ENCODE measurements at regions not wholly inside any gene's neighbourhood (a gene's known extent, or its start where the extent isn't known, plus 50 kb on each side); places are given as distances from the start of the nearest gene placed in this dataset.

DNA sequence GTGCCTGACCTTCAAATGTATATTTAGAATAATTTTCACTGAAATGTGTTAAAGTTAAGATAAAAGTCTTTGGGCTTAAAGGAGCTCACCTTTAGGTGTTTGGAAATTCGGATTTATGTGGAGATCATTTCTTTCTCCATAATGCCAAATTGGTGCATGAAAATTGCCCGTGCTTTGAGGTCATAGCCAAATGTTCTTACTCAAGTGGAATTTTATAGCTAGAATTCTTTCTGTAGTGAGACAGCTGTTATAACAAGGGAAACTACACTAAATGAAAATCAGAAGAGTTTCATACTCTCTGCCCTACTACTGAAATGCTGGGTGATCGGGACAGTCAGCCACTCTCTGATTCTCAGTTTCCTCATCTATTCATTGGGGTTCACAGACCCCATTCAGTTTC, 89.5 kb upstream of the DBX1 start:
- DNase-seq, result no peak

DNA sequence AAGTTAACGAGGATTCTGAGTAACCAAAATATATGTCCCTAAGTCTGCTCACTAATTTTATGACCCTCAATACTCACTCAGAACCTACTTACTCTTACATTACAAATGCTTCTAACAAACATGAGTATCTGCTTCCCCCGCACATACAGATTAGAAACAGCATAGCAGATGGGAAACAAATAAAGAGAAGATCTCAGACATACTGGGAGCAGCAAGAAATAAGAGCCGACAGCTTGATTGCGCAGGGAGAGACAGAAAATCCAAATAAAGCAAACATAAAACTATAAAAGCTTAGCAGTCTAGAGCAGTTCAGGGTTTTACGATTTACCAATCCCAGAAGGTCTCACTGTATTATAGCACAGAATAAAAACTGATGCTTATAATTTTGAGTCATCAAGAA, 89.1 kb upstream of the DBX1 start:
- DNase-seq, result no peak

DNA sequence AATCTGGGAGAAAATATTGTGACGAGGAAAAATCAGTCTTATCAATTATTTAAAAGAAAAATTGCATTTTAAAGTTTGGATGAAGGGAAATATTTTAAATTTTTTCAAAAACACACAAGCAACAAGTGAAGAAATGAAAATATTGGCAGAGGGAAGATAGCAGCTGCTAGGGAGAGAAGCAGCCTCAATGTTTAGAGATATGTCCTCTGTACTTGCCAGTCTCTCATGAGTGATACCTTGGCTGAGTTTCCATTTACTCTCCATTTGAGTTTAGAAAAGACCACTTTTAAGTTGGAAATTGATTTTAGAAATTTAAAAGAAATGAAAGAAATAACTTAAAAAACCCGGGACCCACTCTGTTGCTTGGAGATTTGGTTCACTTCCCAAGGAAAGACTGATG, 88.6 kb upstream of the DBX1 start:
- DNase-seq, result no peak

DNA sequence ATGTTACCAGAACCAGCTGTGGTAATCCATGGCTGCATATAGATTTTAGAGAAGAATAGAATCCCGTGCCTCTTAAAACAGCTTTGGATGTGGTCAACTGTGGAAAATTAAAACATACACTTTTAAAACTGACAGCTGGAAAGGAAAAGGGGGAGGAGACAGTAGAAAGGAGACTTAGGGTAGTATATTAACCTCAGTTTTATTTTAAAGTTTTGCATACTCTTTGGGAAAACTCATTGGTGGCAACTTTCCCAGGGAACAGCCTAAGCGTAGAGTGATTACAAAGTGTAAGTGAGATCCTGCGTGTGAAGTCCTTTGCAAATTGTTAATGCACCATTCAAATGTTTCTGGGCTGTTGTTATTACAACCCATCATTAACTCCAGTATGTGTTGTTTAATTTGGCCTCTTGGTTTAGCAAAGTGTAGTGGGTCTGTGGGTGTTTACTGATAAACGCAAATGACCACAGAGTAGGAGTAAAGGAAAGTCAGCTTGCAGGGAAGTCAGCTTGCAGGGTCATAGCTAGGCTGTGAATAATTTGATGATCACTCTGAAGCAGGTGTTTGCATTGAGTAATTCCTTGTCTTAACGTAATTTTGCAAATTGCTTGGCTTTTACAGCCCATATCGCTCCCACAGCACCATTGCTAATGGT, 88.0 kb upstream of the DBX1 start:
- DNase-seq, result peak; percentile 18

GRCh38 chr11:20247591-20248007, 87.3 kb upstream of the DBX1 start:
- no peak for DNase-seq

- DNase-seq, result no peak
Observed at GRCh38 chr11:20243974-20244373, 83.7 kb upstream of the DBX1 start.

GRCh38 chr11:20238712-20239111, 78.4 kb upstream of the DBX1 start:
- no peak for DNase-seq

GRCh38 chr11:20235164-20235563, 74.9 kb upstream of the DBX1 start:
- no peak for DNase-seq

DNA sequence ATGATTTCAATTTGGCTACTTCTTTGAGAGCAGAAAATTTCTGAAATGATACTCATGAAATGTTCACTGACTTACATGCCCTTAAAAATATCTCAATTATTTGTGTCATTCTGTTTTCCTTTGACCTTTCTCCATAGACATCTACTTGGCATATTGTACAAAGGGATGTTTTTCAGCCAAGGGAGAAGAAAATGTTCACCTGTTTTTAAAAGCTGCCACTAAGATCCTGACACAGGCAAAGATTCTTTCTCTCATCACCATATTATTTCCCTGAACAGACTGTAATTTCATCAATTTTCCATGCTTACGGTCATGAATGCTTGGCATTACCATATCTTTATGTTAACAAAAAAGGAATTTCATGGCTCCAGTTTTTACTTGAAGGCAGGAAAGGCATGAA, 67.4 kb upstream of the DBX1 start:
- no peak for DNase-seq

DNA sequence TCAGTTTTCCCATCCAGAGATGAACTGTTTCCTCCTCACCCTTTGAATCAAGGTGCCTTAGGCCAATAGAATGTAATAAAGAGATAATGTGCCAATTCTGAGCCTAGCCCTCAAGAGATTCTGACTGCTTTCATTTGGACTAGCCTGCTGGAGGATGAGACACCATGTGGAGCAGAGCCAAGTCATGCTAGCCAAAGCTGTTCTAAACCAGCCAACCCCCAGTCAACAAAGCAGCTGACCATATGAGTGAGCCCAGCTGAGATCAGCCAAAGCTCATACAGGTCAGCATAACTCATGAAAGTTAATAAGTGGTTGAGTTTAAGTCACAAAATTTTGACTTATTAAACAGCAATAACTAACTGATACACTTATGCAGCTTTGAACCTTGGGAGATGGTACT, 66.7 kb upstream of the DBX1 start:
- no peak for DNase-seq

DNA sequence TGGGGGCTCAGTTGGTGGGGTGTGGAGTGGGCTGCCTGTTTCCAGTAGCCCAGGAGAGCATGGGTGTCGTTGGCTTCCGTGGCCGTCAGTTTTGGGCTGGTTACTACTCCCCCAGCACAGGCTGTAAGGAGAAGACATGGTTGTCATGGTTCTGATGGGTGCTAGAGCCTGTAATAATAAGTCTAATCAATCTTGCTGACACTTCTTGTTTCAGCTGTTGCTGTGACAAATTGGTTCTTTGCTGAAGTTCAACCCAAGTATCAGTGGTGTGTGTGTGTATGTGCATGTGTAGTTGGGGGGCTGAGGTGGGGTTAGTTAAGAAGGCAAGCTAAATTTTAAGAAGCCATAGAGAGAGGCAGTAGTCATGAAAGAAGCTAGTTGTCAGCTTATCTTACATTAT, 61.3 kb upstream of the DBX1 start:
- DNase-seq, result no peak

GRCh38 chr11:20213790-20214189, 53.5 kb upstream of the DBX1 start:
- DNase-seq, result no peak

DNA sequence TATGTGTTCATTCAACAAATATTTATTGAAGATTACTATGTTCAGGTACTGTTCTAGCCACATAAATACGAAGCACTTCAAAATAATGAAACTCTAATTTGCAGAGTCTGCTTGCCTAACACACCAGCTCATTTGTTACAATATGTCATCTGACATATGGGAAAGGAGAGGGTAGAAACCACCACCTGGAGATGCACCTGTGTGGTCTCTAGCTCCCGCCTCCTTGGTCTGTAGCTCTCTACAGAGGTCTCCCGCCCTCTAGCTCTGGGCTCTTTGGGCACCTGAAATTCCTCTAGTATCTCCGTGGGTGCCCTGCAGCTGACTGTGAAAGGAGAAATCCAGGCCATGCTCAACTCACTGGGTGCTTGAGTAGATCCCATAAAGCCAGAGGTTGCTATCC, 51.4 kb upstream of the DBX1 start:
- no peak for DNase-seq
